AG04450 (cell line): ENCODE measurements at regions not wholly inside any gene's neighbourhood (a gene's known extent, or its start where the extent isn't known, plus 50 kb on each side); places are given as distances from the start of the nearest gene placed in this dataset.

Experiments
- CTCF ChIA-PET: fragments of 300-600, 350-600 bp; formaldehyde crosslinking; extraction: SDS; loops from one replicate; lab custom pipeline; 2022; ENCODE audit warnings: antibody characterized with exemption, inconsistent platforms; lab: Charles Lee
- POLR2A ChIA-PET: fragments of 350-600 bp; formaldehyde crosslinking; extraction: SDS; loops from one replicate; lab custom pipeline; 2021; ENCODE audit warnings: antibody characterized with exemption, inconsistent platforms; lab: Yijun Ruan, JAX
- DNase-seq: peaks from one replicate; pipeline ENCODE4 v3.0.0-alpha.2; 2011; ENCODE audit warnings: low read depth, low spot score
- H3K27ac ChIP-seq: one replicate; pipeline ENCODE4 v1.5.1; 2012; ENCODE audit warnings: low read depth, low read length, control low read depth
- H3K27me3 ChIP-seq: one replicate; pipeline ENCODE4 v1.6.0; 2012; ENCODE audit warnings: low read length; ENCODE audit not compliant: control insufficient read depth, insufficient read depth
- H3K4me3 ChIP-seq: 2 replicates; pipeline ENCODE4 v1.5.1; 2011; ENCODE audit warnings: mild to moderate bottlenecking, low read depth, low read length, control low read depth
- H3K9me3 ChIP-seq: 2 replicates; pipeline ENCODE4 v1.5.1; 2012; ENCODE audit warnings: low read length; ENCODE audit not compliant: control insufficient read depth, insufficient read depth
- TF ChIP-seq, protein P1 (sequence below): IDR thresholded peaks from 2 replicates; pipeline ENCODE4 v1.5.1; 2011; ENCODE audit warnings: low read depth, low read length, control low read depth, inconsistent platforms

DNA sequence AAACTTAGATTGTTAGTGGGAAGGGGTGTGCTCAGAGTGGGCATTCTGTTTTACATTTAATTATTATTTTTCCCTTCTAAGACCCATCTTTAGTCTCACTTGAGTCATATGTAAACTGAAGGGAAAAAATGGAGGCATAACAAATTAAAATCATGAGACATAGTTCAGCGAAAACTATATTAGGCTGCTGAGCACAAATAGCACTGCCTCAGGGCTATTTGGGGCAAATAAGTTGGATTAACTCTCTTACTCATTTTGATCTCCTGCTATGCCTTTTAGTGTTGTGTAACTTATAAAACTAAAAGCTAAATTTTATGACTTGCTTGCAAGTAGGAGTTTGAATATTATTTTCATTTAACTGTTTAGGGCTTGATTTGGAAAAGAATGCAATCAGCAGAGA lies 1329.2 kb upstream of the PCDH7 start:
- Histone ChIP-seq H3K27me3 (no peaks in the 10 kb centered on the region), H3K9me3 (no peaks in the 10 kb centered on the region), H3K27ac (no peak overlapping the region), H3K4me3 (no peak overlapping the region)
- CTCF ChIA-PET: no interaction called here
- TF ChIP-seq, protein P1, sequence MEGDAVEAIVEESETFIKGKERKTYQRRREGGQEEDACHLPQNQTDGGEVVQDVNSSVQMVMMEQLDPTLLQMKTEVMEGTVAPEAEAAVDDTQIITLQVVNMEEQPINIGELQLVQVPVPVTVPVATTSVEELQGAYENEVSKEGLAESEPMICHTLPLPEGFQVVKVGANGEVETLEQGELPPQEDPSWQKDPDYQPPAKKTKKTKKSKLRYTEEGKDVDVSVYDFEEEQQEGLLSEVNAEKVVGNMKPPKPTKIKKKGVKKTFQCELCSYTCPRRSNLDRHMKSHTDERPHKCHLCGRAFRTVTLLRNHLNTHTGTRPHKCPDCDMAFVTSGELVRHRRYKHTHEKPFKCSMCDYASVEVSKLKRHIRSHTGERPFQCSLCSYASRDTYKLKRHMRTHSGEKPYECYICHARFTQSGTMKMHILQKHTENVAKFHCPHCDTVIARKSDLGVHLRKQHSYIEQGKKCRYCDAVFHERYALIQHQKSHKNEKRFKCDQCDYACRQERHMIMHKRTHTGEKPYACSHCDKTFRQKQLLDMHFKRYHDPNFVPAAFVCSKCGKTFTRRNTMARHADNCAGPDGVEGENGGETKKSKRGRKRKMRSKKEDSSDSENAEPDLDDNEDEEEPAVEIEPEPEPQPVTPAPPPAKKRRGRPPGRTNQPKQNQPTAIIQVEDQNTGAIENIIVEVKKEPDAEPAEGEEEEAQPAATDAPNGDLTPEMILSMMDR: no peak
- POLR2A ChIA-PET: no interaction called here
- no peak for DNase-seq

DNA sequence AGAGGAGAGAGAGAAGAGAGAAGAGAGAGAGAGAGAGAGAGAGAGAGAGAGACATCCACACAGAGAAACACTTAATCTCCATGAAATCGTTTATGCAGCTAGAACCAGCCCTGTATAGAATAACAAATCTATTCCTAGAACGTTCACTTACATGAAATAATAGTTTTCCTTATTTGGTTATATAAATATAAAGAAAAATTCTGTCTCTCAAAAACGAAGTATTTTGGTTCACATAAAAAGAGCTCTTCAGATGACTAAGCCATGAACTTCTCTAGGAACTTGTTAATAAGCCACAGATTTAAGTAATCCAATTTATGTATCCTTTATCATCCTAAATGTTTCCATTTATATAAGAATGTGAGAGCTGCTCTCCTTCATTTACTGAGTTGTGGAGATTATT lies 1315.1 kb upstream of the PCDH7 start:
- Histone ChIP-seq H3K27ac (no peak overlapping the region), H3K9me3 (no peaks in the 10 kb centered on the region), H3K4me3 (no peak overlapping the region), H3K27me3 (no peaks in the 10 kb centered on the region)
- ChIA-PET CTCF (no interaction called here), POLR2A (no interaction called here)
- TF ChIP-seq, protein P1: no peak
- no peak for DNase-seq

DNA sequence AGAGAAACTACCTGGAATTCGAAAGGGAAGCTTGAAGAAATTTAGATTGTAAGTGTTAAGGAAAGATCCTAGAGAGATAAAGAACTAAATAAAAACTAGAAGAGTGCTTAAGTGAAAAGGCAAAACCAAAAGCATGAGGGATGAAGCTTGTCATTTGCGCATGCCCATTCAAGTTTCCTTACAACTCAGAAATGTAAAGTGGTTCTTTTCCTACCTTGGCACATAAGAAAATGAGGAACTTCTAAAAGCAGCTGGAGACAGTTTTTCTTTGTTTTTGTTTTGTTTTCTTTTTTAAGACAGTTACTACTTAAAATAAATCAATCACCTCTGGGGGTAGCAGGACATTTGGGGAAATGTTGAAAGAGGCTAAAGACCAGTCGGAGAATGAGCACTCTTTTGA lies 1304.4 kb upstream of the PCDH7 start:
- ChIA-PET POLR2A (no interaction called here), CTCF (no interaction called here)
- no peak overlapping the region for H3K27ac ChIP-seq
- H3K4me3 ChIP-seq: no peak overlapping the region
- no peak for DNase-seq
- H3K27me3 ChIP-seq: no peaks in the 10 kb centered on the region
- TF ChIP-seq, protein P1: no peak
- H3K9me3 ChIP-seq: no peaks in the 10 kb centered on the region

DNA sequence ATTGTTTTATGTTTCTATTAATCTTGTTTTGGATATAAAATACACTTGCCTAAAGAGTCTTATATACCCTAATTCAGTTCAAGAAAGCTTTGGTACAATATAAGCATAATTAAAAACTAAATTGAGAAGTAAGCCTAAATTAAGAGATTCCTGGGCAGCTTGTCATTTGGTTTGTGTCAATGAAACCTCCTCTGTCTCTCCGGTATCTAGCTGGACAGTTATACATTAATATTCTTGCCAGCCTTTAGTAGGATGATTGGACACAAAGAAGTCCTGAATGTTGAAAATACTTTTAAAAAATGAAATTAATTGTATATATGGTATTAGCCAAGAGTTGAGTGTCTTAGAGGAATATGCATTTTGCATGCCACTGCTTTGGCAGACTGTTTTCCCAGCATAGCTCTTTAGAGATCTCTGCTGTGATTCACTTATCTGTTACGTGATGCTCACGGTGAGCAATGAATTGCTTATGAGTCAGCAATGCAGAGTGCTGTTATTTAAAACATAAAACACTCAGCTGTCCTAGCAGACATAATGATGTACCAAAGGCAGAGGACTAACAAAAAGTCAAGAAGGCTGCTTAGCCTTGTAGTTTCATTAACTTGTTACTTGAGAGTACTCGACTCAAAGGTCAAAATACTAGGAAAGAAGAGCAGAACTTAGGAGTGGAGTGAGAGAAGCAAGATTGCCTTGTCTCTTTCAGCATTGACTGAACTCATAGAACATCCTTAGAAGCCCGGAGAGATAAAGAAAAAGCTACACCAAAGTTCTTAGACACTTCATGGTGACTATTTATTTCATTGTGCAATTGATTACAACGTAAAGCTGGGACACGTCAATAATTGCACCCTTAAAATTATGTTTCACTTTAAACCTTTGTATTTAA lies 1296.1 kb upstream of the PCDH7 start:
- H3K4me3 ChIP-seq: no peak overlapping the region; the same call in 1 of the 2 replicates
- H3K27me3 ChIP-seq: no peaks in the 10 kb centered on the region
- CTCF ChIA-PET: no interaction called here
- TF ChIP-seq, protein P1: no peak
- H3K27ac ChIP-seq: no peak overlapping the region
- POLR2A ChIA-PET: no interaction called here
- peak; percentile 68 for DNase-seq
- no peaks in the 10 kb centered on the region for H3K9me3 ChIP-seq

DNA sequence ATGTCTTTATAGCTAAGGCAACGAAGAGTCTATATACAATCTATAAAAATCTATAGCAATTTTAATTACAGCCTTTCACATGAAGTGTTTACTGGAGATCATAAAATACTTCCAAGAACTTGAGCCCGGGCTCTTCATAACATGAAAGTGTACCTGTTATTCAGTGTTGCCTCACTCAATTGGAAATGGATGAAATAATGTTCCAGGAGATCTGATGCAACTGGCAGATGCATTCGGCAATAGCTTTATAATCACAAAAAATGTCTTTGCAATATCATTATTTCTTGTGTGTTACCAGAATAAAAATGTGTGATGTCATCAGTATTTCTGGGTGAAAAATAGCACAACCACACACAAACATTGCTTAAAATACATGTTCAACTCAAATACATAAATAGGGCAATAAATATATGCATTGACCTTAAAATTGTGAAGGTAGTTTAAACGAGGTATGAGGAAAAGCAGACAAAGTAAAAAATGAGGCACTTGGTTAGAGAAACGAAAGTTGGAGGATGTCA lies 1266.8 kb upstream of the PCDH7 start:
- ChIA-PET POLR2A (no interaction called here), CTCF (no interaction called here)
- no peaks in the 10 kb centered on the region for H3K9me3 ChIP-seq
- TF ChIP-seq, protein P1: no peak
- no peak overlapping the region for H3K4me3 ChIP-seq
- DNase-seq: no peak
- no peak overlapping the region for H3K27ac ChIP-seq
- H3K27me3 ChIP-seq: no peaks in the 10 kb centered on the region
